H1 (cell line): ENCODE measurements at regions not wholly inside any gene's neighbourhood (a gene's known extent, or its start where the extent isn't known, plus 50 kb on each side); places are given as distances from the start of the nearest gene placed in this dataset.

Experiments
- EP300 ChIP-seq, 2 experiments: IDR thresholded peaks; 1 replicate in 1 of 2; 2 replicates in 1 of 2; pipeline ENCODE4 v1.6.1; 2011 to 2012; ENCODE audit warnings: low read depth in 2 of 2, low read length in 2 of 2, mild to moderate bottlenecking in 2 of 2, borderline replicate concordance in 1 of 2, inconsistent platforms in 1 of 2, moderate library complexity in 1 of 2
- EZH2 ChIP-seq: fragments of 200-600 bp; sonication (generic); IDR thresholded peaks from 2 replicates; pipeline ENCODE4 v1.7.1; 2012; ENCODE audit warnings: low read depth, mild to moderate bottlenecking, moderate library complexity, low read length, inconsistent platforms; ENCODE audit not compliant: severe bottlenecking
- POLR2A ChIP-seq, 2 experiments: IDR thresholded peaks; 1 replicate in 1 of 2; 2 replicates in 1 of 2; pipeline ENCODE4 v1.6.1; 2011; ENCODE audit warnings: low read depth in 2 of 2, low read length in 2 of 2, mild to moderate bottlenecking in 2 of 2; ENCODE audit errors: control extremely low read depth in 1 of 2
- ZNF274 ChIP-seq: IDR thresholded peaks from 2 replicates; pipeline ENCODE4 v1.7.0; 2012; ENCODE audit warnings: low read length, borderline replicate concordance; ENCODE audit errors: extremely low read depth
- TF ChIP-seq, protein P1 (sequence below), 3 experiments: IDR thresholded peaks; 1 replicate in 2 of 3; 2 replicates in 1 of 3; pipeline versions ENCODE4 v1.5.1 to v1.6.1; 2011; ENCODE audit warnings: low read length in 3 of 3, mild to moderate bottlenecking in 3 of 3, inconsistent platforms in 2 of 3, low read depth in 1 of 3, moderate library complexity in 1 of 3; ENCODE audit not compliant: insufficient read depth in 1 of 3; ENCODE audit errors: control extremely low read depth in 1 of 3

DNA sequence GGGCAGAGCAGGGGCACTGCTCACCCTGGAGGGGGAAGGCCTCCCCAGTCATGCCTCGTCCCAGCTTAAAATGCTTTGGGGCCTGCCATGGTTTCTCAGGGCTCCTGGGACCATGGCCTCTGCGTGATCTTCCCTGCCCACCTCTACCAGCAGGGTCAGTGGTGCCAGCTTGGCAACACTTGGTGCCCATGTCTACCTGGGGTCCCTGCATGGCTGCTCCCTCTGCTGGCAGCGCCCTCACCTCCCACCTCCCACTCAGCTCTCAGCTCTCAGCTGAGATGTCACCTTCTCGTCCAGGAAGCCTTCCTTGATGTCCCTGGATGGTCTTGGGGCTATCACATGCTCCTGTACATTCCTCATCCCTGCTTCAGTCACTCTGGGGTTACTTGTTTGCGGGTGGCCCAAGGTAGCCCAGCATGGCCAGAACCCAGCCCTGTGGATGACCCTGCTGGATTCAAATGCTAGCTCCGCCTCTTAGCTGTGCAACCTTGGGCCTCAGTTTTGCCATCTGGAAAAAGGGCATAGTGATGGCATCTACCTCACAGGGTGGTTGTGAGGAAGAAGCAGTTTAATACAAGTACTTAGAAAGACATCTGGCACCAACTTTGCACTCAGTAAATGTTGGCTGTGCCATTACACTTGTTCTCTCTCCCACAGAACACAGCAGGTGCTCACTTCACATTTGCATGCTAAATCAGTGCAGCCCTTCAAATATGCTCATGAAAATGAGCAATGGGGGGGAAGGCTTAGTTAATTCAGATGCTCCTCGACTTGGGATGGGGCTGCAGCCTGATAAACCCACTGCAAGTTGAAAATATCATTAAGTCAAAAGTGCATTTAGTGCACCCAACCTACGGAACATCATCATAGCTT lies 53.5 kb upstream of the PTPN1 start:
- TF ChIP-seq, protein P1, sequence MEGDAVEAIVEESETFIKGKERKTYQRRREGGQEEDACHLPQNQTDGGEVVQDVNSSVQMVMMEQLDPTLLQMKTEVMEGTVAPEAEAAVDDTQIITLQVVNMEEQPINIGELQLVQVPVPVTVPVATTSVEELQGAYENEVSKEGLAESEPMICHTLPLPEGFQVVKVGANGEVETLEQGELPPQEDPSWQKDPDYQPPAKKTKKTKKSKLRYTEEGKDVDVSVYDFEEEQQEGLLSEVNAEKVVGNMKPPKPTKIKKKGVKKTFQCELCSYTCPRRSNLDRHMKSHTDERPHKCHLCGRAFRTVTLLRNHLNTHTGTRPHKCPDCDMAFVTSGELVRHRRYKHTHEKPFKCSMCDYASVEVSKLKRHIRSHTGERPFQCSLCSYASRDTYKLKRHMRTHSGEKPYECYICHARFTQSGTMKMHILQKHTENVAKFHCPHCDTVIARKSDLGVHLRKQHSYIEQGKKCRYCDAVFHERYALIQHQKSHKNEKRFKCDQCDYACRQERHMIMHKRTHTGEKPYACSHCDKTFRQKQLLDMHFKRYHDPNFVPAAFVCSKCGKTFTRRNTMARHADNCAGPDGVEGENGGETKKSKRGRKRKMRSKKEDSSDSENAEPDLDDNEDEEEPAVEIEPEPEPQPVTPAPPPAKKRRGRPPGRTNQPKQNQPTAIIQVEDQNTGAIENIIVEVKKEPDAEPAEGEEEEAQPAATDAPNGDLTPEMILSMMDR (IDR thresholded peaks at IDR 0.05; ENCODE audit: control extremely low read depth in 1 of 3, insufficient read depth in 1 of 3, low read depth in 1 of 3, low read length in 3 of 3): peak; percentile 30 to 58 (median 52); a peak in 3 of 4 replicates
- TF ChIP-seq EP300 (IDR thresholded peaks at IDR 0.05; ENCODE audit: borderline replicate concordance in 1 of 2, low read depth in 2 of 2, low read length in 2 of 2) (no peak), EZH2 (no peak), ZNF274 (no peak), POLR2A (IDR thresholded peaks at IDR 0.05; ENCODE audit: control extremely low read depth in 1 of 2, low read depth in 2 of 2, low read length in 2 of 2) (no peak)
